ENCODE measurements at regions not wholly inside any gene's neighbourhood (a gene's known extent, or its start where the extent isn't known, plus 50 kb on each side); places are given as distances from the start of the nearest gene placed in this dataset.
"Not testable (repeated sequence)": the region's sequence is repeated elsewhere in the genome, so short reads cannot be mapped to it uniquely, and the experiment has no call there.

DNA sequence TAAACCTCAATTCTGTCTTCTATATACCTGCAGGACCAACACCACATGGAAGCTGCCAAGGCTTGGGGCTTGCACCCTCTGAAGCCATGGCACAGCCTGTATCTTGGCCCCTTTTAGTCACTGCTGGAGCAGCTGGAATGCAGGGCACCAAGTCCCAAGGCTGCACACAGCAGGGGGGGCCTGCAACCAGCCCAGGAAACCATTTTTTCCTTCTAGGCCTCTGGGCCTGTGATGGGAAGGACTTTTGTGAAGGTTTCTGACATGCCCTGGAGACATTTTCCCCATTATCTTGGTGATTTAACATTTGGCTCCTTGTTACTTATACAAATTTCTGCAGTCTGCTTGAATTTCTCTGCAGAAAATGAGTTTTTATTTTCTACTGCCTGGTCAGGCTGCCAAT lies 123.2 kb upstream of the PCGF5 start:
- H3K9me2 ChIP-seq (ENCODE audit: insufficient read depth): no peaks in the 10 kb centered on the region
- no peak overlapping the region for H3K27ac ChIP-seq
- H3K4me2 ChIP-seq: no peak overlapping the region
- H3K27me3 ChIP-seq (ENCODE audit: insufficient read depth, low read depth): no peaks in the 10 kb centered on the region
- ChIA-PET POLR2A (ENCODE audit: unreplicated experiment) (no interaction called here), CTCF (no interaction called here)
- H3K36me3 ChIP-seq (ENCODE audit: low read depth): no peaks in the 10 kb centered on the region
- H3K4me1 ChIP-seq (replicated peaks; ENCODE audit: insufficient read depth): no peaks in the 10 kb centered on the region
- BruUV-seq (replicated peaks): no TSS peak
- no peak overlapping the region for H3K4me3 ChIP-seq
- no peaks in the 10 kb centered on the region; the same call in 1 of the 2 replicates for H3K9me3 ChIP-seq (ENCODE audit: insufficient read depth, low read depth)
- no peaks in the 10 kb centered on the region for H3F3A ChIP-seq (ENCODE audit: insufficient read depth, low read depth)
- intact Hi-C loops (cut with micrococcal nuclease; ENCODE audit: unreplicated experiment): no loop called here
- H3K79me2 ChIP-seq (ENCODE audit: low read depth): no peaks in the 10 kb centered on the region
- TF ChIP-seq EZH2 (IDR thresholded peaks at IDR 0.05; ENCODE audit: low read depth): no peak
- TF ChIP-seq, protein P1, sequence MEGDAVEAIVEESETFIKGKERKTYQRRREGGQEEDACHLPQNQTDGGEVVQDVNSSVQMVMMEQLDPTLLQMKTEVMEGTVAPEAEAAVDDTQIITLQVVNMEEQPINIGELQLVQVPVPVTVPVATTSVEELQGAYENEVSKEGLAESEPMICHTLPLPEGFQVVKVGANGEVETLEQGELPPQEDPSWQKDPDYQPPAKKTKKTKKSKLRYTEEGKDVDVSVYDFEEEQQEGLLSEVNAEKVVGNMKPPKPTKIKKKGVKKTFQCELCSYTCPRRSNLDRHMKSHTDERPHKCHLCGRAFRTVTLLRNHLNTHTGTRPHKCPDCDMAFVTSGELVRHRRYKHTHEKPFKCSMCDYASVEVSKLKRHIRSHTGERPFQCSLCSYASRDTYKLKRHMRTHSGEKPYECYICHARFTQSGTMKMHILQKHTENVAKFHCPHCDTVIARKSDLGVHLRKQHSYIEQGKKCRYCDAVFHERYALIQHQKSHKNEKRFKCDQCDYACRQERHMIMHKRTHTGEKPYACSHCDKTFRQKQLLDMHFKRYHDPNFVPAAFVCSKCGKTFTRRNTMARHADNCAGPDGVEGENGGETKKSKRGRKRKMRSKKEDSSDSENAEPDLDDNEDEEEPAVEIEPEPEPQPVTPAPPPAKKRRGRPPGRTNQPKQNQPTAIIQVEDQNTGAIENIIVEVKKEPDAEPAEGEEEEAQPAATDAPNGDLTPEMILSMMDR (conservative IDR thresholded peaks at IDR 0.05): no peak
- no peak overlapping the region for H2AFZ ChIP-seq
- no peaks in the 10 kb centered on the region for H4K20me1 ChIP-seq (ENCODE audit: insufficient read depth)
- no peak for DNase-seq

DNA sequence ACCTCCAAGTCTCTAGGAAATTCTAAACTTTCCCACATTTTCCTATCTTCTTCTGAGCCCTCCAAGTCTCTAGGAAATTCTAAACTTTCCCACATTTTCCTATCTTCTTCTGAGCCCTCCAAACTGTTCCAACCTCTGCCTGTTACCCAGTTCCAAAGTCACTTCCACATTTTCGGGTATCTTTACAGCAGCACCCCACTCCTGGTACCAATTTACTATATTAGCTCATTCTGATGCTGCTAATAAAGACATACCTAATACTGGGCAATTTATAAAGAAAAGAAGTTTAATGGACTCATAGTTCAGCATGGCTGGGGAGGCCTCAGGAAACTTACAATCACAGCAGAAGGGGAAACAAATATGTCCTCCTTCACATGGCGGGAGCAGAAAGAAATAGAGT lies 122.4 kb upstream of the PCGF5 start:
- intact Hi-C loops (cut with micrococcal nuclease; ENCODE audit: unreplicated experiment); H3K79me2 ChIP-seq (ENCODE audit: low read depth); CTCF ChIA-PET; H3F3A ChIP-seq (ENCODE audit: insufficient read depth, low read depth); H3K9me3 ChIP-seq (ENCODE audit: insufficient read depth, low read depth); H3K4me1 ChIP-seq (replicated peaks; ENCODE audit: insufficient read depth); H3K9me2 ChIP-seq (ENCODE audit: insufficient read depth); POLR2A ChIA-PET (ENCODE audit: unreplicated experiment); H3K27ac ChIP-seq; H3K4me2 ChIP-seq; H3K27me3 ChIP-seq (ENCODE audit: insufficient read depth, low read depth); DNase-seq; H2AFZ ChIP-seq; H3K4me3 ChIP-seq; H4K20me1 ChIP-seq (ENCODE audit: insufficient read depth); BruUV-seq (replicated peaks); H3K36me3 ChIP-seq (ENCODE audit: low read depth): not testable (repeated sequence)

DNA sequence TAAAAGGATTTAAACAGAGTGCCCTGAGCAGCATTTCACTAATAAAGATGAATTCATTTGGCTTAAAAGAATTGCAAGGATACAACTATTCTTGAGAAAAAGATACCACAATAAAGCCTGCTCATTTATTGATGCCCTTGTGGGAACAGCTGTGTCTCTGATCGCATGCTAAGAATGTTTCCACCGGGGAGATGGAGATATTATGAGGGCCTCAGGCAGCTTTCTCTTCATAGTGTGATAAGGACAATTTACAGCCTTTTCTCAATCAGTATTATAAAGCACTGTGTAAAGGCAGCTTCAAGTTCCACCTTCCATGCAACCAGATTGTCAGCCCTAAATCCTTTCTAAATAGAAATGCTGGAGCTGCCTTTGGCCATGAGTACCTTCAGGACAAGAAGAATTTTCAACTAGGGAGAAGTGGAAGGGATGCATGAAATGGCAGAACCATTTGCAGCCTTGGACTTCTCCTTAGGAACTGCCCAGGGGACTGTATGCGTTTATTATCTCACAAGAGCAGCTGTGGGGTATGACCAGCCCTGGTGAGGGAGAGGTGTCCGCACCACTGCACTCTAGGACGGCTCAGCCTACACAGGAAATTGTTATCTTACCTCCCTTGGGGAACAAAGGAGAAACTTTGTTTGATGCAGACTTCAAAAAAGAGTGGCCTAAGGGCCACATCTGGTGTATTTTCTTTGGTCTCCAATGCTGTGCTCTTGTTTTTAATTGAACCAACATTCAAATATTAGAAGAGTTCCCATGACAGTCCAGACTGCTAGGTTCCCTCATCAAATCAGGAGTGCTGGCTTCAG lies 116.9 kb upstream of the PCGF5 start:
- Histone ChIP-seq H3K9me2 (ENCODE audit: insufficient read depth) (no peaks in the 10 kb centered on the region), H3K27ac (no peak overlapping the region), H2AFZ (no peak overlapping the region), H3K4me3 (no peak overlapping the region), H3K4me2 (no peak overlapping the region), H3K27me3 (ENCODE audit: insufficient read depth, low read depth) (no peaks in the 10 kb centered on the region), H3K36me3 (ENCODE audit: low read depth) (no peaks in the 10 kb centered on the region), H3F3A (ENCODE audit: insufficient read depth, low read depth) (no peaks in the 10 kb centered on the region), H3K4me1 (replicated peaks; ENCODE audit: insufficient read depth) (no peaks in the 10 kb centered on the region), H3K79me2 (ENCODE audit: low read depth) (no peaks in the 10 kb centered on the region), H4K20me1 (ENCODE audit: insufficient read depth) (no peaks in the 10 kb centered on the region), H3K9me3 (ENCODE audit: insufficient read depth, low read depth) (no peaks in the 10 kb centered on the region; the same call in 1 of the 2 replicates)
- BruUV-seq (replicated peaks): no TSS peak
- no peak for DNase-seq
- ChIA-PET POLR2A (ENCODE audit: unreplicated experiment) (no interaction called here), CTCF (no interaction called here)
- intact Hi-C loops (cut with micrococcal nuclease; ENCODE audit: unreplicated experiment): no loop called here
- TF ChIP-seq, protein P1 (conservative IDR thresholded peaks at IDR 0.05): no peak
- no peak for TF ChIP-seq EZH2 (IDR thresholded peaks at IDR 0.05; ENCODE audit: low read depth)

Measured in PC-9 (cell line).